Naive thymus-derived CD8-positive, alpha-beta T cell (primary cell): ENCODE measurements at regions not wholly inside any gene's neighbourhood (a gene's known extent, or its start where the extent isn't known, plus 50 kb on each side); places are given as distances from the start of the nearest gene placed in this dataset.

Source experiments
- ATAC-seq, 2 donors: fragments of 150-1000 bp; cut with Tn5 transposase in 1 of 2; sonication (Bioruptor Pico), chemical (Tn5 transposase) in 1 of 2; 1 replicate in 1 of 2; 2 replicates in 1 of 2; pipeline ENCODE4 v1.10.0; 2021; ENCODE audit warnings: mild to moderate bottlenecking in 2 of 2, moderate library complexity in 2 of 2
- POLR2A ChIA-PET: fragments of 350-600 bp; sonication (Branson Sonifier 250); formaldehyde crosslinking; loops from one replicate; lab custom pipeline; 2021; ENCODE audit warnings: antibody characterized with exemption; lab: Charles Lee
- DNase-seq, 10 donors: peaks; one replicate each; pipeline versions ENCODE4 v3.0.0 to v3.0.0-alpha.2; 2020 to 2022
- H3K27ac Mint-ChIP-seq, 10 donors: one replicate each; pipeline ENCODE4 v1.8.0; 2020 to 2022; ENCODE audit warnings: mild to moderate bottlenecking in 10 of 10, mixed read lengths in 10 of 10, moderate library complexity in 4 of 10, inconsistent platforms in 1 of 10
- H3K27me3 Mint-ChIP-seq, 5 donors: one replicate each; pipeline ENCODE4 v1.8.0; 2021 to 2022; ENCODE audit warnings: mixed read lengths in 5 of 5
- H3K36me3 Mint-ChIP-seq, 3 donors: one replicate each; pipeline ENCODE4 v1.8.0; 2020 to 2022; ENCODE audit warnings: mixed read lengths in 3 of 3, mild to moderate bottlenecking in 2 of 3, inconsistent platforms in 1 of 3
- H3K4me1 Mint-ChIP-seq, 4 donors: one replicate each; pipeline ENCODE4 v1.8.0; 2021 to 2022; ENCODE audit warnings: mixed read lengths in 4 of 4
- H3K4me3 Mint-ChIP-seq, 10 donors: one replicate each; pipeline ENCODE4 v1.8.0; 2020 to 2022; ENCODE audit warnings: mild to moderate bottlenecking in 10 of 10, mixed read lengths in 10 of 10, moderate library complexity in 6 of 10, inconsistent platforms in 1 of 10
- H3K9me3 Mint-ChIP-seq, 9 donors: one replicate each; pipeline ENCODE4 v1.8.0; 2020 to 2022; ENCODE audit warnings: mixed read lengths in 9 of 9, mild to moderate bottlenecking in 3 of 9, inconsistent platforms in 1 of 9, moderate library complexity in 1 of 9

DNA sequence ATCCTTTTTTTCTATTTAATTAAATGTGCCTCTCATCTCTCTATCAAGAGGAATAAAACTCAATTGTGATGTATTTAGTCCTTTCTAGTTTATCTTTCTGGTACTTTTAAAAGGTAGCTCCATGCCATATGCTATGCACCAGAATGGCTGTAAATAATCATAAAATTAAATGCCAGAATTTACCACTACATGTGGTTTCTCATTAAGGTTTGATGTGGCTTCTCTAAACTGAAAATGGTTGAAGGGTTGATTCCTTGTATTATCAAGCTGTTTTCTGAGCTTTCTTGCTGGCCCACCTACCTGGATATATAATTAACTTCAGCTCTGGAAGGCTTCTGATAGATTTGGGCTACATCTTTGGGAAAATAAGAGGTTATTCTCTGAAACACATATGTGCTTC is 171.9 kb upstream of the RHOBTB1 start:
- H3K4me1 Mint-ChIP-seq, result no peaks in the 10 kb centered on the region
- H3K27ac Mint-ChIP-seq, result no peak overlapping the region
- H3K27me3 Mint-ChIP-seq, result peaks cover 0 to 5% (median 0%) of the 10 kb centered on the region in 5 donors
- no peaks in the 10 kb centered on the region for H3K36me3 Mint-ChIP-seq
- H3K9me3 Mint-ChIP-seq, result no peaks in the 10 kb centered on the region
- POLR2A ChIA-PET, result no interaction called here
- ATAC-seq, result no peak
- DNase-seq, result no peak
- H3K4me3 Mint-ChIP-seq, result no peak overlapping the region

DNA sequence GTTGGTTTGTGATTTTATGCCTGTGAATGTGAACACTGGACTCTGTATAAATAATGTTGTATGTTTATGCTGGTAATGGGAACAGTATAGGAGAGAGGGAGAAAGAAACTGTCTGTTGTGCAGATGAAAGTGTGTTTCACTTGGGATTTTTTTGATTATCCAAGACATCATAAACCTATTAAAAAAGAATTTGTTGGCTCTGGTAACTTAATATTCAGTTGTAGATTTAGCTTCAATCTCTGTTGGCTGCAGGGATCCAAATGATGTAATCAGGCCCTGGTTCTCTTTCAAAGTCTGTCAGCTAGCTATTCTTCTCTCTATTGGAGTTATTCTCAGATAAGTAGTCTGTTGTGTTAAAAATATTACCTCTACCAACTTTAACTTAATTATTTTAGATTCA is 168.8 kb upstream of the RHOBTB1 start:
- Mint-ChIP-seq H3K36me3 (no peaks in the 10 kb centered on the region), H3K4me1 (no peaks in the 10 kb centered on the region), H3K27ac (no peak overlapping the region), H3K9me3 (no peaks in the 10 kb centered on the region), H3K27me3 (peaks cover 0 to 5% (median 0%) of the 10 kb centered on the region in 5 donors), H3K4me3 (no peak overlapping the region)
- POLR2A ChIA-PET, result no interaction called here
- ATAC-seq (no peak), DNase-seq (no peak)

DNA sequence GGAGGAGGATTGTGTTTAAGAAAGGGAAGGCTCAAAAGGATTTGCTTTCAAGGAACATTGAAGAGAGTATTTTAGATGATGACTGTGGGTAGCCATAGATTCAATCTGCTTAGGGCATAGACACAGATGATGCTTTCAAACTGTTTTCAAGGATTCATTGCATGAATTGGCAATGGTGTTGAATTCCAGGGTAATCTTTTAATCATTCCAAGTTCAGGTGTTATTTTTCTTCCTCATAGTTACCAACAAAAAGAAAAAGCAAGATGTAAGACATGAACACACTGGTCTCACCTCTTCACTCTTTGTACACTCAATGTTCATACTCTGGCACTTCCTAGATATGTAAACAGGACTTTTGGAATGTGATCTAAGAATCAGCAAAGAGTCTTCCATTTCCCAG is 167.0 kb upstream of the RHOBTB1 start:
- no peaks in the 10 kb centered on the region for H3K4me1 Mint-ChIP-seq
- H3K4me3 Mint-ChIP-seq, result no peak overlapping the region
- ATAC-seq (no peak), DNase-seq (no peak)
- no peaks in the 10 kb centered on the region for H3K36me3 Mint-ChIP-seq
- no peak overlapping the region for H3K27ac Mint-ChIP-seq
- POLR2A ChIA-PET, result no interaction called here
- H3K9me3 Mint-ChIP-seq, result no peaks in the 10 kb centered on the region
- H3K27me3 Mint-ChIP-seq, result peaks cover 0 to 5% (median 0%) of the 10 kb centered on the region in 5 donors

DNA sequence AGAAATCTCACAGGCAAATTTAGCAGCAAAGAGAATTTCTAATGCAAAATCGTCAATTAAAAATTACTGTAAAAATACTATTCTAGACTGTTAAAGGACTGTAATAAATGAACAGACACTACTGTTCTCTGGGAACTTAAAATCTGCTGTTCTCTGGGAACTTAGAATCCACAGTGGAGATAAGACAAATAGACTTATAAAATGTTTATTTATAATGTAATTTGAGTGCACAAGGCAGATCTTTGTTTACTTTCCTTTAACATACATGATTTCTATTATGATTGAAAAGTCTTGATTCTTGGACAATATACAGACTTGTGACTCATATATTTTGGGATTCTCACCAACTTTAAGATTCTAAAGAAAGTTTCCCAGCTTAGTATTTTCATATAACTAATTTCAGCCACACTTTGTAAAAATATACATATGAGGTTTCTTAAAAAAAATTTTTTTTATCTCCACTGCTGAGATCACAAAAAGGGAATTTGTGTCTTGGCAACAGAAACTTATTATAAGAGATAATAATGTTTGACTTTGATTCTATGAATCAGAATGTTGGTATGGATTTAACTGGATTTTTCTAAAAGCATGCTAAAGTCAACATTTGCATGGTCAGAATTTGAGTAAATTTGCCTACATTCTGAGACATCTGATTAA is 166.3 kb upstream of the RHOBTB1 start:
- ATAC-seq (no peak), DNase-seq (no peak)
- H3K4me1 Mint-ChIP-seq, result no peaks in the 10 kb centered on the region
- H3K27ac Mint-ChIP-seq, result no peak overlapping the region
- no peaks in the 10 kb centered on the region for H3K36me3 Mint-ChIP-seq
- POLR2A ChIA-PET, result no interaction called here
- no peak overlapping the region for H3K4me3 Mint-ChIP-seq
- peaks cover 0 to 5% (median 0%) of the 10 kb centered on the region in 5 donors for H3K27me3 Mint-ChIP-seq
- no peaks in the 10 kb centered on the region for H3K9me3 Mint-ChIP-seq

DNA sequence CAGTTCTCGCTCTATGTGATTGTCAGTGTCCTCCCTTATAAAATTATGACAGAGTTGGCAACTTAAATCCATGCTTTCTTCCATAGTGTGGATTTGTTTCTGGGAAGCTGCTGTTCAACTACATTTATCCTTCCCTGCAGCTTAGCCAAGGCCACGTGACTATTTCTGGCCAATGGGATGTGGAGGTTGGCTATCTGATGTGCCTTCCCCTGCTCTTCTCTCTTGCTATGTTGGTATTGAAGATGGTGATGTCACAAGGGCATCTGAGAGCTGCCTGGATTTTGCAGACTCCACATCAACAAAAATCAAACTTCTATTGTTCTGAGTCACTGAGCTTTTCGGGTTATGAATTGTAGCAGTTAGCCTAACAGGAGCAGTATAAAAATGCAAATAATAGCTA is 164.9 kb upstream of the RHOBTB1 start:
- peaks cover 0 to 2% (median 0%) of the 10 kb centered on the region in 5 donors for H3K27me3 Mint-ChIP-seq
- no peaks in the 10 kb centered on the region for H3K4me1 Mint-ChIP-seq
- POLR2A ChIA-PET, result no interaction called here
- H3K9me3 Mint-ChIP-seq, result no peaks in the 10 kb centered on the region
- DNase-seq, result no peak
- no peak overlapping the region for H3K27ac Mint-ChIP-seq
- H3K4me3 Mint-ChIP-seq, result no peak overlapping the region
- no peaks in the 10 kb centered on the region for H3K36me3 Mint-ChIP-seq
- ATAC-seq, result no peak

DNA sequence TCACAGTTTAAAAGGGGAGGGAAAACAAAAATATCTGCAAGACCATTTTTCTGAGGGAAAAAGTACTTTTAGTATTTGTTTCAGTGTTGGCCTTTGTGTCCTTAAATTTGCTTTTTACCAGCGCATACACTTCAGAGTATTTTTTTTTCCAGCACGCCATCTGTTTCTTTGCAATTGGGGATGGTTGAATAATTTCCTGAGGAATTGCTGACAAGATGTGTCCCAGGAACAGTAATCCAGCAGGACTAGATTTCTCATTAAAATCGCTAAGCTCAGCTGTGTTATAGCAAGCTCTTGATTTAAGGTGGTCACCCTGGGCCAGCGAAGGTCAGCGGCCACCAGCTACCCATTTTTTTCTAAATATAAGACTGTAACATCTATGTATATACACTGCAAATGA is 156.9 kb upstream of the RHOBTB1 start:
- no peaks in the 10 kb centered on the region for H3K9me3 Mint-ChIP-seq
- DNase-seq, result no peak
- POLR2A ChIA-PET, result no interaction called here

DNA sequence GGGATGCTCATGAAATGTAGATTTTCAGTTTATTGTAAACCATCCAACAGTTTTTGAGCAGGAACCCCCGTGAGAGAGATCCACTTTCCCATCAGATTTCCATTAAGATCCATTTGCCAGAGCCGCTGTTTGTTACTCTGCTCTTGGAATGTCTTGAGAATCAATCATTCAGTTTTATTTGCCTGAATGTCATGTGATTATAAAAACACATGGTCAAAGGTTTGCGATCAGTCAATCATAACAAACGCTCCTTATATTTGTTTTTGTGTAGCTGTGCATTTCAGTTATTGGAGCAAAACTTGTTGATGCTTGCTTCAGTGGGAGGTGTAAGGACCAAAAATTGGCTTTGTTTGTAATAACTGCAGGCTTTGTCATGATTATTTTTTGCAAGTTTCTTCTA is 155.8 kb upstream of the RHOBTB1 start:
- no peak overlapping the region for H3K27ac Mint-ChIP-seq
- DNase-seq (no peak), ATAC-seq (no peak)
- peaks cover 0 to 5% (median 3%) of the 10 kb centered on the region in 5 donors for H3K27me3 Mint-ChIP-seq
- no peaks in the 10 kb centered on the region for H3K36me3 Mint-ChIP-seq
- POLR2A ChIA-PET, result no interaction called here
- H3K9me3 Mint-ChIP-seq, result no peaks in the 10 kb centered on the region
- no peaks in the 10 kb centered on the region for H3K4me1 Mint-ChIP-seq
- no peak overlapping the region for H3K4me3 Mint-ChIP-seq

More for the DNA sequence above, 156.9 kb upstream of the RHOBTB1 start:
- Mint-ChIP-seq H3K27ac (no peak overlapping the region), H3K36me3 (no peaks in the 10 kb centered on the region), H3K4me3 (no peak overlapping the region), H3K27me3 (peaks cover 0 to 5% (median 3%) of the 10 kb centered on the region in 5 donors), H3K4me1 (no peaks in the 10 kb centered on the region)
- no peak for ATAC-seq

DNA sequence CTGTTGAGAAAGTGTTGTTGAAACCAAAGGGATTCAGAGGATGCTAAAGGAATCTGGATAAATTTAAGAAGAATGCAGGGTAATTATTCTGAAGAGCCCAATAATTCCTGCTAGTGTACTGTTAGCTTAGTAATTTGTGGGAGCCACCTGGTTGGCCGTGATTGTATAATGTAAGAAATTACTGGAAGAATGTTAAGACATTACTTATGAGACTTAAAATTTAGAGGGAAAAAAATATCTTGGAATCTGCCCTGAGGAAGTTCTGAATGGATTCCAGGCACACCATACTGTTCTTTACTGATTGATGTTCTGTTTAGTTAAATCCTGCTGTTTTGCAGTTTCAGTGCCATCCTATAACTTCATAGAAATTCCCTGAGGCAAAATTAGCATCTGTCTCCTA is 155.0 kb upstream of the RHOBTB1 start:
- Mint-ChIP-seq H3K27me3 (peaks cover 0 to 5% (median 4%) of the 10 kb centered on the region in 5 donors), H3K36me3 (no peaks in the 10 kb centered on the region), H3K9me3 (no peaks in the 10 kb centered on the region), H3K4me1 (no peaks in the 10 kb centered on the region), H3K4me3 (no peak overlapping the region), H3K27ac (no peak overlapping the region)
- DNase-seq (no peak), ATAC-seq (no peak)
- POLR2A ChIA-PET, result no interaction called here

DNA sequence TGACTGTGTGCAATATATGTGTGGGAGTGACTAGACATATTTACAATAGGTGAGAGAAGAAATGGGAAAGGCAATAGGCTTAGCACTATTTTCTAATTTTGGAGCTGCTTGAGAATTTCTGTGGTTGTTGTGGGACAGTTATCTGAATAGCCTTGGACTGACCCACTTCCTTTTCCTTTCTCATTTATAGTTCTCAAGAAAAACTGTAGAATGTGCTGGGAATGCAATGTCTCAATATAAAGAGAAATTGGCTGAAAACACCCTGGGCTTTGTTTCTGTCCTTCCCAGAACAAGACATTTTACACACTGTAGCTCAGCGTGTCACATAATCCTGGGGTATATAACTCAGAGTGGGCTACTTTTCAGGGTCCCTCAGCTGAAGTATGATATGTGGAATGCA is 153.0 kb upstream of the RHOBTB1 start:
- Mint-ChIP-seq H3K4me1 (no peaks in the 10 kb centered on the region), H3K9me3 (no peaks in the 10 kb centered on the region), H3K36me3 (no peaks in the 10 kb centered on the region), H3K27me3 (peaks cover 0 to 5% (median 4%) of the 10 kb centered on the region in 5 donors), H3K27ac (no peak overlapping the region), H3K4me3 (no peak overlapping the region)
- no peak for ATAC-seq
- POLR2A ChIA-PET, result no interaction called here
- DNase-seq, result no peak

DNA sequence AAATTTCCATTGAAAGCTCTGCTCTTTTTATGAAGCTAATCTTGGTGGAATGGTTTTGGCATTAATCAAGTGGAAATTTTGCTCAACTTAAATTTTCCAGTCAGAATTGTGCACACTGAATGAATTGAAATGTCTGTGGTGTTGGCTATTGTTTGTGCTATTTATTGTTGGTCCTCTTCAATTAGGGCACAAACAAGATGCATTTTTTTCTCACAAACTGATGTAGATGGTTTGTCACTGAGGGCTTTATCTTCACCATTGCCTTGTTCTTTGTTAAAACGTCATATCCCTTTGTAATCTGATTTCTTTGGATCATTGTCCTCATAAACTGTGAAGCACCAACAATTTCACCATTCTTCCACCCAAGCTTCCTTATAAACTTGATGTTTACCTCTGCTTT is 152.1 kb upstream of the RHOBTB1 start:
- POLR2A ChIA-PET, result no interaction called here
- H3K9me3 Mint-ChIP-seq, result no peaks in the 10 kb centered on the region
- no peaks in the 10 kb centered on the region for H3K36me3 Mint-ChIP-seq
- ATAC-seq (no peak), DNase-seq (no peak)
- H3K27me3 Mint-ChIP-seq, result peaks cover 0 to 6% (median 4%) of the 10 kb centered on the region in 5 donors
- H3K27ac Mint-ChIP-seq, result no peak overlapping the region
- H3K4me3 Mint-ChIP-seq, result no peak overlapping the region
- no peaks in the 10 kb centered on the region for H3K4me1 Mint-ChIP-seq

DNA sequence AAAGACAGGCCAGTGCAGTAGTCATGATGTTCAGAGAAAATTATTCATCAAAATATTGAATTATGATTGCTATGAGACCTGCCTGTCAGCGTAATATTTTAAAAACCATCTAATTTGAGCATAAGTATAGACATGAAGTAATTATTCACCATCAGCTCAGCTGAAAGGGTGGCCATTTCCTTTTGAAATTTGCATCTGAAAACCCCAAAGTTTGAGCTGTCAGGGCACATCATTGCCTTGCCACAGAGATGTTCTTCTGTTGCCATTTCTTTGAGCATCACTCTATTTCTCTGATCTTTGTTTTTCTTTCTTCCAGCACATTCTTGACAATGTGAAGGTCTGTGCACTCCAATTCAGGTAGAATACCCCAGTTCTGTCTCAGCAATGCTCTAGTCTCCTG is 147.5 kb upstream of the RHOBTB1 start:
- Mint-ChIP-seq H3K4me1 (no peaks in the 10 kb centered on the region), H3K27me3 (peaks cover 0 to 3% (median 1%) of the 10 kb centered on the region in 5 donors), H3K36me3 (no peaks in the 10 kb centered on the region), H3K4me3 (no peak overlapping the region), H3K9me3 (peaks cover 0 to 2% (median 0%) of the 10 kb centered on the region in 9 donors), H3K27ac (no peak overlapping the region)
- no peak for DNase-seq
- no peak for ATAC-seq
- POLR2A ChIA-PET, result no interaction called here

DNA sequence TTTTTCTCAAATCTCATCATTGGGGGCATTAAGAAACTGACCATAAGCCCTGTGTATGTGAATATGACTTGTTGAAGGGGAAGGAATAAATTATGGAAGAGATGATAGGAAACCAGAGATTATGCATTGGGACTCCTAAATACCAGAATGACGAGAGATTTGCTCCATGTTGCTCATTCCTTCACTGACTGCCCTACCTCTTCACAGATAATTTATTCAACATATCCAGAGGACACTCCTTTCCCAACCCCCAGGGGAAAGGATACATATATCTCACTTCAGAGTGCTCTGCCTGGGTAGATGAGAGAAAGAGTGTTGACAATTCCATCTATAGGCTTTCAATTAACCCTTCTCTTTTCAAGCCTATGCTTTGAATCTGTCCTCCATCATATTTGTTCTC is 145.3 kb upstream of the RHOBTB1 start:
- Mint-ChIP-seq H3K4me1 (no peaks in the 10 kb centered on the region), H3K4me3 (no peak overlapping the region), H3K27ac (no peak overlapping the region), H3K9me3 (peaks cover 0 to 23% (median 7%) of the 10 kb centered on the region in 9 donors), H3K36me3 (no peaks in the 10 kb centered on the region), H3K27me3 (peaks cover 1 to 11% (median 5%) of the 10 kb centered on the region in 5 donors)
- DNase-seq (no peak), ATAC-seq (no peak)
- POLR2A ChIA-PET, result no interaction called here

DNA sequence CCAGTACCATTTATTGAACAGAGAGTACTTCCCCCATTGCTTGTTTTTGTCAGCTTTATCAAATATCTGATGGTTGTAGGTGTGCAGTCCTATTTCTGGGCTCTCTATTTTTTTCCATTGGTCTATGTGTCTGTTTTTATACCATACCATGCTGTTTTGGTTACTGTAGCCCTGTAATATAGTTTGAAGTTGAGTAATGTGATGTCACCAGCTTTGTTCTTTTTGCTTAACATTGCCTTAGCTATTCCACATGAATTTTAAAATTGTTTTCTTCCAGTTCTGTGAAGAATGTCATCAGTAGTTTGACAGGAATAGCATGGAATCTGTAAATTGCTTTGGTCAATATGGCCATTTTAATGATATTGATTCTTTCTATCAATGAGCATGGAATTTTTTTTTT is 140.5 kb upstream of the RHOBTB1 start:
- Mint-ChIP-seq H3K36me3 (no peaks in the 10 kb centered on the region), H3K27me3 (peaks cover 0 to 11% (median 5%) of the 10 kb centered on the region in 5 donors), H3K9me3 (peaks cover 0 to 23% (median 9%) of the 10 kb centered on the region in 9 donors), H3K27ac (no peak overlapping the region), H3K4me3 (no peak overlapping the region), H3K4me1 (no peaks in the 10 kb centered on the region)
- POLR2A ChIA-PET, result no interaction called here
- ATAC-seq (no peak), DNase-seq (no peak)

DNA sequence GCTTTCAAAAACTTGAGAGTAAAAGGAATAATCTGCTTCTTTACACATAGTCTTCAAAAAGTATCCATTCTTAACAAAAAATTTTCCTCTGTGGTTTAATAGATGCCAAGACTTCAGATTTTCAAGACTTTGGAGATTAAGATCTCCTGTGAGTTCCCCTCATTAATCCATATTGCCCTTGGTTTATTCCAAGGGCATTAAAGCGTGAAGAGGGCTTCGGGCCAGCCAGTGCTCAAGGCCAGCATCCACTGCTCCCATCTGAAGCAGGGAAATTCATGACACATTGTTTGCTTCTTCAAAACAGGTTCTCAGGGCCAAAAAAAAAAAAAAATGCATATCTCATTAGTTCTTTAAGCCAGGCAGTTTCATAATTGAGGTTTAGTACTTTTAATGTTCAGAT is 137.3 kb upstream of the RHOBTB1 start:
- Mint-ChIP-seq H3K36me3 (no peaks in the 10 kb centered on the region), H3K4me3 (no peak overlapping the region), H3K27me3 (peaks cover 0 to 10% (median 6%) of the 10 kb centered on the region in 5 donors), H3K9me3 (peaks cover 0 to 20% (median 9%) of the 10 kb centered on the region in 9 donors), H3K27ac (no peak overlapping the region), H3K4me1 (no peaks in the 10 kb centered on the region)
- no peak for DNase-seq
- POLR2A ChIA-PET, result no interaction called here
- ATAC-seq, result no peak
